HG02678 (cell line): ENCODE measurements at regions not wholly inside any gene's neighbourhood (a gene's known extent, or its start where the extent isn't known, plus 50 kb on each side); places are given as distances from the start of the nearest gene placed in this dataset.

Experiments used
- ATAC-seq: cut with Tn5 transposase; IDR thresholded peaks from one replicate; pipeline ENCODE4 v1.9.1; 2021; ENCODE audit warnings: mild to moderate bottlenecking, moderate library complexity; ENCODE audit not compliant: unreplicated experiment

DNA sequence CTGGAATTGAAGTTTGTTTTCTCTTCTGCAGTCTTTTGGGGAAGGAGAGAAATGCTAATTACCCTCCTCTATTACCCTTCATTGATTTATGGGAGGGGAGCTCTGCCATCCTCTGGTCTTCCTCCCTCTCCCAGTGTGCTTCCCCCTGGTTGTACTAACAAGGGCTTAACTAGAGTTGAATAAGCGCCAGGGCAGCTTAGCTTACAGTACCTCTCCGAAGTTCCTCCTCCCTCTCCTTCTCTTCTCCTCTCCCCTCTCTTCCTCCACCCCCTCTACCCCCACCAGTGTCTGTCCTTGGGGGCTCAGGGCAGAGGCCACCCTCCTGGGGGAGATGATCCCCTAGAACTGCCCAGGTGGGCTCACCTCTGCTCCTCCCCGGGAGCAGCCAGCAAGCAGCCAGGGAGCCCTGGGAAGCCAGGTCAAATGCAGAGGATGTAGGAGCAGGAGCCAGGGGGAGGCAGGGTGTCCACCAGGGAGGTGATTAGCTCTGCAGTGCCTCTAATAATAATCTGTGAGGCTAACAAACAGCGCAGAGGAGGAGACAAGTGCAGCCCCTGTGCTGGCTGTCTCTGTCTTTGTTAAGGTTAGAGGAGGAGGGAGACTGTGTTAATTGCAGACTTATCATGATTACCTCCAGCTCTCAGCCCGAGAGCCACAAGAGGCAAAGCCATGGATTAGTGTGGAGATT, 191.6 kb upstream of the CADM1 start:
- no peak for ATAC-seq

DNA sequence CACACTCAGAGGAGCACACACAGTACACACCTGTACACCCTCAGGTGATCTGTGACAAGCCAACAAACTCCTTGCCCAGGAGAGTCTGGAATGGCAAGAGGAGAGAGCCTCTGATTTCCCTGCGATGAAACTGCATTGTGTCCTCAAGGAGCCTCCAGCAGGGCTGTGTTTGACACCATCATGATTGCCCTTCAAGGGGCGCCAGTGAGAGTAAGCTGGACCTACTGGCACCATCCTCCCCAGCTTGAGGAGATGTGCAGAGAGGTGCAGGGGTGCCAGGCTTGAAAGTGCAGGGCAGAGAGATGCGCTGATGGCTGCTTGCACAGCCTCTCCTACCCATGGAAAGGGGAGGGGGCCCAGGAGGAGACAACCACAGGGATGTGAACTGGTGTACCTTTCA, 188.8 kb upstream of the CADM1 start:
- ATAC-seq = no peak

DNA sequence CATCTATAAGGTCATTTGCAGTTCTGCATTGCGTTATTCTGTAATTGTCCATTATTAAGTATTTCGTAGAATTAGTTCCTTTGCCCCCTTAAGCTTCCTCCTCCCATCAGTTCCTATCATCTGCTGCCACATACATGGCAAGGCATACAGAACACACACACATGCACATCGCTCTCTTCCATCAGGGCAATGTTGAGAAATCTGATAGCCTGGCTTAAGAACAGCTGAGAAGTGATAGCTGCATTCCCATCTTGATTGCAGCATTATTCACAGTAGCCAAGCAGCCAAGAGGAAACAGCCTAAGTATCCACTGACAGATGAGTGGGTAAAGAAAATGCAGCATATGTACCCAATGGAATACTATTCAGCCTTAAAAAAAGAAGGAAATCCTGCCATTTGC, 186.8 kb upstream of the CADM1 start:
- no peak for ATAC-seq

DNA sequence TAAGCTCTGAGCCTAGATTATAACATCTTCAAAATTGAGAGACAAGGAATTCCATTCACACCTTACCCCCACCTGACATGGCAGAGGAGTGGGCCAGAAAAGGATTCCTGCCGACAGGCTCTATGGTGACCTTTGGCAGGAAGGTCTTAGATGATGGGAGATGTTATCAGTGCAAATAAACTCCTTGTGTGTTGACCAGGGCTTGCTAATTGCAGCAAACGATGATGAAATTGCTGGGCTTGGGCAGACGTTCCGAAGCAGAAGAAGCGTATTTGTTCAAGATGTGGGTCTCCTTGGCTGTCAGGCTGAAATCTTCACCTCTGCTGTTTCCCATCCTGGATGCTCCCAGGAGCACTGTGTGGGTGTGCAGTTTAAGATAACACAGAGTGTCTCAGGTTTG, 183.7 kb upstream of the CADM1 start:
- no peak for ATAC-seq

DNA sequence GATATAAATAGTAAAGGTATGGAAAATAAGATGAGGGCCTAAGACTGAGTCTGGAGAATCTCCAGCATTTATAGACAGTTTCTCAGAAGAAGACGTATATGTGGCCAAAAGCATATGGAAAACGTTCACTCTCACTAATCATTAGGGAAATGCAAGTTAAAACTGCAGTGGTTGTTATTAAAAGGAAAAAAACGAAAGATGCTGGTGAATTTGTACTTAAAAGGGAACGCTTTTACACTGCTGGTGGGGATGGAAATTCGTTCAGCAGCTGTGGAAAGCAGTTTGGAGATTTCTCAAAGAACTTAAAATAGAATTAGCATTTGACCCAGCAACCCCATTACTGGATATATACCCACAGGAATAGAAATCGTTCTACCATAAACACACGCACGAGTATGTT, 180.5 kb upstream of the CADM1 start:
- ATAC-seq = no peak

DNA sequence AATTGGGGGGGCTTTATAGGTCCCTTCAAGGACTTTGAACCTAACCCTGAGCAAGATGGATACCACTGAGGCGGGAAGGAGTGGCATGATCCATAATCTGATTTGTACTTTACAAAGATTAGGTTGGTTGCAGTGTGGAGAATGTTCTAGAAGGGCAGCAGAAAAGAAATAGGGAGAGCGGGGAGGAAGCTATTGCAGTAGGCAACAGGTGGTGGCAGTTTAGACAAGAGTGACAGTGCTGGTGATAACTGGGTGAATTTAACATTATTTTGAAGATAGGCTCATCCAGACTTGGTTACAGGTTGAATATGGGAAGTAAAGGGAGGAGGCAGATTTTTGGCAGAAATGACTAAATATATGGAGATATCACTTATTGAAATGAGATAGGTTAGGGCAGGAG, 179.9 kb upstream of the CADM1 start:
- no peak for ATAC-seq

DNA sequence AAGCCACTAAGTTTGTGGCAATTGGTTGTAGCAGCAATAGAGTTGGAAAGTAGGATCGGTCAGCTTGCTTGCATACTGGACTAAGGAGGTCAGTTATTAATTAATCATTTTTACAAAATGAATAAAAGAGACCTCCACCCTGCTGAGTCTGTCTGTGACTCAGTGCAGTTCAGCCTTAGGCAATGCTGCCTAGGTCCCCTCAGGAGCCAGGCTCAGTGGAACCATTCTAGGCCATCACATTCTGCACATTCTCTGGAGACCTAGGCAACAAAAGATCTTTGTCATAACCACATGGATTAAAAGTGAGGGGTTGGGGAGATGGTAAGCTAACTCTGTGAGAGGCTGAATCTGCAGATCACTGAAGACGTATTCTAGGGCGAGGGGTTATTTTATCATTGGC, 178.7 kb upstream of the CADM1 start:
- no peak for ATAC-seq

DNA sequence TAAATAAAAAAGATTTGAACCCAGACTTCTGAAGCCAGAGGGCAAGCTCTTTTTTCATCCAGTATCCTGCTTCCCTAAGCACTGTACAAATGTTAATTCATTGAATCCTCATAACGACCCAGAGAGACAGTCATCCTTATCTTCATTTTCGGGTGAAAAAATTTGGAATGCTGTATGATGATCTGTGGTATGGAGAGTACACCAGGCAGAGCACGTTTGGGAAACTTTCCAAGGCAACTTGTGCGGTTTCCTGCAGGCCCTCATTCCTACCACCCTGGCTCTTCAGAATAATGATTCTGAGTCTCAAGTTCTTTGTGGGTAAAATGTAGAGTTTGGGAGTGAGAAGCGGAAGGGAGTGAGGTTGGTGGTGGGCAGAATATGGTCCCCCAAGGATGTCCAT, 177.9 kb upstream of the CADM1 start:
- no peak for ATAC-seq

DNA sequence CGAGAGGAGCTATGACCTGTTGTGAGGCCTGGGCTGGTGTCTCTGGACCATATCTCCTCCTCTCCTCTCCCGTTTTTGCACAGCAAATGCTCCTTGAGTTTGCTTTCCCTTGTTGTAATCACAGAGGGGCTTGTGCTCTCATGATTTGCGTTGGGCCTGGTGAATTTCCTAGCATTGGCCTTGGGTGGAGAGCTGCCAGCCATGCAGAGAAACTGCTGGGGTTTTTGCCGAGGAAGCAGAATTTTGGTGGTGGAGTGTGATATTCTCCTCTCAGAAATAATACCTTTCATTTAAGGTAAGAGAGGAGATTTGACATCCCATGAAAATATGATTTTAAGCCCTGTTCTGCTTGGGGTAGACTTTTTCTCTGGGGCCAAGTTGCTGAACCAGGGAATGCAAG, 175.7 kb upstream of the CADM1 start:
- ATAC-seq = no peak

DNA sequence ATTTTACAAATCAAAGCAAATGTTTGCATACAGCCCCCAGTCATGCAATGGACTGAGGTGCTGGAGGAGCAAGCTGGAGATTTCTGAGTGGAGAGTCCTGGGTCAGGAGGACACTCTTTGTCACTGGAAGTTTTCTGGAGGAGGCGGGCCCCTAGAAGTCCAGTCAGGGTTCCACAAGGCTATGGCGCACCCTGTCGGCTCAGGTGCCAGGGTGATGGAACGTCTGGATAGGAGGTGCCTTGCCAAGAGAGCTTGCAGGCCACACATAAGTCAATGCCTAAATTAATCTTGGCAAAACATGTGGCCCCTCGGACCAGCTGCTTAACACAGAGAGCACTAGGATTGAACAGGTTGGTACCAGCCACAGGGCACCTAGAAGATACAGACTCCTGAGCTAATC, 174.7 kb upstream of the CADM1 start:
- ATAC-seq = no peak

DNA sequence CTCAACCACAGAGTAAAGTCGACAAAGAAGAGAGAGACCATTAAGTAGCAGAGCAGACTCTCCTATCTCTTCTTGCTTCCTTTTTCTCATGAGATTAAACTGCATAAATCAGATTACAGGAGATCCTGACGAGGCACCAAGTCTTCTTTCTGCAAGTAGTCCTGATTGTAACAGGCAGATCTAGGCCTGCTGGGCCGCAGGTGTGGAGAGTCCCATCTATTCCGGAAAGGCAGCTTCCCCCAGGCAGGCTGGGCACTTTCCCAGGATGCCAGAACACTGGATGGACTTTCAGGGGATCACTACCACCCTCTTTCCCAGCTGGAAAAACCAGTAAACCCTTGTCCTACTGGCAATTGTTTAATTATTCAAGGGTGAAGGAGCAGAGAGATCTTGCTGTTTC, 173.0 kb upstream of the CADM1 start:
- ATAC-seq = no peak

DNA sequence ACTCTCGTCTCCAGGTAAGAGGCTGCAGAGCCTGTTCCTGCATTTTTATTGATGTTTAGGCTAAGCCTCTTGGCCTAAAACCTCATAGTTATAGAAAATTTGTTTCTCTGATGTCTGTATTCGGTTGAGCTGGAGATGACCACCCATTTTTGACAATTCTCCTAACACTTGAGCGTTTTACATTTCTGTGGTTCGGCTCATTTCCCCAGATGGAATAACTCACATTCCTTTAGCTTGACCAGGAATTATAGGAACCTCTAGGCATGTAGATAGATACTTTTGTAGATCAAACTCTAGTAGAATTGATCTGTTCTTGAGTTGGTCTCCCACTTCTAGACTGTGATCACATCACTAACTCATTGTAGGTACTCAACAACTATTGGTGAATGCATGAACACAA, 172.6 kb upstream of the CADM1 start:
- ATAC-seq = no peak

DNA sequence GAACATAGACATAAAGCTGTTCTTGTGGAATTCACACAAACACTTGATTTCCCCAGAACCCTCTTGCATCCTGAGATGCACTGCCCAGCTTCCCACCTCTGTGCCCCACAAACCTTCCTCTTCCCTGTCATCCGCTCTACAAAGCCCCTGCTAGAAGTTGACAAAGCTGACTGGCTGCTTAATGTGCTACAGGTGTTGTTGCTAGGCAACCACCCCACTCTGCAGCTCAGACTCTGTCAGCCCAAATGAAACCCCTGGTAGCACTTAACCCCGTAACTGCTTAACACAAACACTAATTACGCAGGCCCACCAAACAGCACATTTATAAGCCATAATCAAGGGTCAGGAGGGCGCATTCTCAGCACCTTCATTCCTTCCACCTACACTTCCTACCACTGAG, 172.0 kb upstream of the CADM1 start:
- ATAC-seq = no peak

DNA sequence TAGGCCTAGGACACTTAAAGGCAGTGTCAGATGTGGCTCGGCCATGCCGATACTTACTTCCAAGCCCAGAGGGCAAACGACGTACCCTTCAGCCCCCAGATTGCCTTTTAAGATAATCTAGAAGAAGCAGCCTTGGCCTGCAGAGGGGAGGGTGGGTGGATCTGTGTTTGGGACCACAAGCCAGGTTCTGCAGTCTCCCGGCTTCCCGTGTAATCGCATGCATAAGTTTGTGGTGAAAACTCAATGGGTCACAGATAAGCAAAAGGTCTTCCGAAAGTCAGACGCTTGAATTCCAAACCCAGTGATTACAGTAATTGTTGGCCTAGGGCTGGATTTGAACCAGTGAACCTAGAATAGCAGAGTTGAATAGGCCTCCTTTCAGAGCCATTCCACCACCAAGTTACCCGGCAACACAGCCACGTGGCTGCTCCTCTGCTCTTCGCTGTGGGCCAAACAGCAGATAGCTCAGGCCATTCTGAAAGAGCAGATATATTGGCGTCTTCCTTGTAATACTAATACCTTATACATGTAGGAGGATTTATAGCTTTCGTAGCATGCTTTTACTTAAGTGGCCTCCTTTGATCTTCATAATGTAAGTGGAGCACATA, 170.8 kb upstream of the CADM1 start:
- ATAC-seq = no peak

DNA sequence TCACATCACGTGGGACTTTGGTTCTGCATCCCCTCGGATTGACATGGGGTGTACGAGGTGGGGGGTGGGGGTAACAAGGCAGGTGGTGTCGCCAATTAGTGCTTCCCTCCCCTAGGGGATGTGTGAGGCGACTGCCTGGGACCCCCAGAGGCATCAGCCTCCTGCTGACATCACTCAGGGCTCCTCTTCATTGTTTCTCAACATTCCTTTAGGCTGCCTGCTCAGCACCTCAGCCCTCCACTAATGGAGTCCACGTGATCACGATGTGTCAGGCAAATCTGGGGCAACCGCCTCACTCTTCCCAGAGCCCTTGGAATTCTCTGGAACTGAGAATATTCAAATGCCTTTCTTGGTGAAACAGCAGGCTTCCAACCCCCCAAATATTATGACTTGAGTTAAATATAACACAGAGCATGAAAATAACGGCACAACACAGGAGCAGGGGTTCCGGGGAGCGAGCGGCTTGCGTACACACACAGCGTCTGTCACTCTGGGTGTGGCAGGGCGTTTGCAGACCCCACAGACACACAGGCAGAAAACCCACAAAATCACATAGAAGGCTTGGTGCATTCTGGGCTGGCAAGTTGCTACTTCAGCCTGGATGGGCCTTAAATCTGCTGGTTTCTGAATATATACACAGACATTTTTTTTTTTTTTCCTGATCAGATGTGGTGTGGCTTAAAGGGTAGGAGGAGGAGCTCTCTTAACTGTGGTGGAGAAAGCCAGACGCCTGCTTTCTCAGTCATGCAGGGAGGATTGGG, 170.1 kb upstream of the CADM1 start:
- ATAC-seq = no peak

DNA sequence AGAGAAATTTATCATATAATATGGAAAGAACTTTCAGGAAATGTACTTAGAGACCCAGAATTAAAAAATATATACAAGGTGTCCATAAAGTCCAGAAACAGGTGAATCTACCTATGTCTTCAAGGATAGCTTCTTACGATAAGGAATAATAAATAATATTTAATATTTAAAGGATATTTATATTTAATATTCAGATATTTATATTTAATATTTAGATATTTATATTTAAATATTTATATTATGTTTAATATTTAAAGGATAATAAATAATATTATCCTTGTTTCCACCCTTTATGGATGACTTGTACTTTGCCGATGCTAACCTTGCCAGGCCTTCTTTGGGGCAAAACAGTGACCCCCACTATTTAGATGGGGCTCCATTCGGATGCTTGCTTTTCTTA, 169.5 kb upstream of the CADM1 start:
- ATAC-seq = no peak

DNA sequence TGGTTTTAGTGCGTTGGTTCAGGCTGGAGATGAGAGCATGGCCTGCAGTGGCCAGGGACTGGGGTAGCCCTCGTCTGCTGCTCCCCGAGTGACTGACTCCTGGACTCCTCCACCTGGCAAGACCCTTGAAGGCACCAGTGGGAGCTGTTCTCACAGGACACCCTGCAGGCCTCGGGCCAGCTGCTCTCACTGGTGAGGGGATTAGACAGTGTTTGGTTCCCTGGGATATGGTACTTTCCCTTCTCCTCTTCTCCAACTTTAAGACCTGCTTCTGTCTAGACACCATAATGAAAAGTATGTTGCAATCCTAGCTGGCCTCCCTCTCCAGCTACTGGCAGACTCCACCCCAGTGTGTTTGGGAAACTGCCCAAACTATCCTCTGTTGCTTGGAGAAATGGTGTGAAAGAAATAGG, 168.8 kb upstream of the CADM1 start:
- ATAC-seq = no peak

DNA sequence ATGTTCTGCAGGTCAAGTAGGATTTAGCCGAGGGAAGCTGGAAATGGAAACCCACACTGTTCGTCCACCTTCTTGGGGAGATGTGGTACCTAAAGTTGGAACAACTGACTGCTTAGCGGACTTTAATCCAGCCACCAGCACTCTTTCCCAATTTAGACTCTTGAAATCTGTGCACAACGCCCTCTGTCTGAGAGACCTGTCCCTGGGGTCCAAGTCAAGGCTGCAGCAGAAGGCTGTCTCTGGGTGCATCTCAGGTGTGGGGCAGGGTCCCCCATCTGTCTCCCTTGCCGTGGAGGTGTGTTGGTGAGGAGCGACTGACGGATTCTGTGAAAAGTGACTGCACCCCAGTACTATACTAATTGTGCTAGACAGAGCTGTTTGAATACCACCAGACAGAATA, 168.2 kb upstream of the CADM1 start:
- no peak for ATAC-seq

DNA sequence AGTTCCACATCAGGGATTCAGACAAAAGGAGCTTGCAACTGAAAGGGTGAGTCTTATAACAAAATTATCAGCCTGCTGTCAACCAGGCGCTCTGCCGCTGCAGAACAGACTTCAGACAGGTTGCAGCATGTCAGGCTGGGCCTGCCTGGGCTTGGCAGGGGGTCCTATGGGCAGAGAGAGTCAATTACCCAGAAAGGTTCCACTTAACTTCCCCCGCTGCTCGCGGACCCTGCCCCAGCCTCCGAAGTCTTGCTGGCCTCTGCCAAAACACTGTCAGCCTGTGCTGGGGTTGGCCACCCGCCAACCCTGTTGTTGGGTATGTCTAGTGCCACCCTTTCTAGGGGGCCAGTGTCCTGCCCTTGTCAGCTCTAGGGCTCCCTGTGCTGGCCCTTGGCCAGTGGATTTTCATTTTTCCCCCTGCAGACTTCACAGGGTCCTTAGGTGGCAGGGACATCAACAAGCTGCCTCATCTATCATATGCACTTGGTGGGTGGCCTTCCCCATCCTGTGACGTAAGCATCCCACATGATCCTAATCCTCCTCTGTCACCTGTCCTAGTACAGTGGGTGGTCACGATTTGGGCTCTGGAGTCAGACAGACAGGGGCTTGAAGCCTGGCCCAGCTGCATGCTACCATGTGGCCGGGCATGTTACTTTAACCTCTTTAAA, 166.5 kb upstream of the CADM1 start:
- no peak for ATAC-seq

DNA sequence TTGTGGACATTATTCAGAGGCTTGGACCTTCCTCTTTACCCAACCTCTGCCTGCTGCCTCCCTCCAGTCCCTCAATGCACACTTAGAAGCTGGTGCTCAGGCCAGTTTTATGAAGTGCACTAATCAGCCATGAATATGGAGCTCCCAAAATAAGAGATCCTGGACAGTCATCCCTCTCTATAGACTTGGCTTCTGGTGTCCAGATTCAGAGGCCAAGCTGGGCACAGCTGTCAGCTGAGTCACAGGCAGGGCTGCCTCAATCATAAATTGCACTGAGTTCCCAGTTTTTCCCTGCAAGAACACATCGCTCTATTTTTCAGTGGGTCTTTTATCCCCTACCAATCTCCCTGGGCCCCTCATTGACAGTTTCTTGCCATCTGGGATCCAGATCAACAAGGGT, 161.7 kb upstream of the CADM1 start:
- ATAC-seq = no peak

DNA sequence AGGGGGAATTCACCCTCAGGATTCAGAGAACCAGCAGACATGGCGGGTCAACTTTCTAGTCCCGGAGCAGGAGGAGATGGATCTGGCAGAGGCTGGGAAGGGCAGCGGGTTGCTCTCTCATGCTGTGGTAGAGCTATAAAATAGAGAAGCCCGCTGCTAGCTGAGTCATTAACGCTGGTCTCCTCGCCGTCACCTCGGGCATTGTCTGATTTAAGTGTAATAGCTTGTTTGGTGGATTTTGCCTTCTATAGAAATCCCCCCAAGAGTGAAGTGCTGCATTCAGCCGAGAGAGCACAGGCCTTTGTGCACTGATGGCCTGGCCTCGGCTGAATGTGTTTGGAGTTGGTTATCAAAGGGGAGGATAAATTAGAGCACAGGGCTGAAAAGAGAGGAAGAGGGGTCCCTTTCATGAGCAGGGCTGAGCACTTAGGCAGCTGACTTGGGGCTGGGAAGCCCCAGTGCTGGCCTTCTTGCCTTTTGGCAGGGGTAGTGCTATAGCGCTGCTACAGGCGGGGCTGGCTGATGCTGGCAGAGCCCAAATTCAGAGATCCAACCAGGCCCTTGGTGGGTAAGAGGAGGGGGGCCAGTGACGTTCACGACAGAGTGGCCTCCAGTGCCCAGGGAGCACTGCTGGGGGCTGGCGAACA, 161.1 kb upstream of the CADM1 start:
- ATAC-seq = no peak
